ENCODE measurements at regions not wholly inside any gene's neighbourhood (a gene's known extent, or its start where the extent isn't known, plus 50 kb on each side); places are given as distances from the start of the nearest gene placed in this dataset.

DNA sequence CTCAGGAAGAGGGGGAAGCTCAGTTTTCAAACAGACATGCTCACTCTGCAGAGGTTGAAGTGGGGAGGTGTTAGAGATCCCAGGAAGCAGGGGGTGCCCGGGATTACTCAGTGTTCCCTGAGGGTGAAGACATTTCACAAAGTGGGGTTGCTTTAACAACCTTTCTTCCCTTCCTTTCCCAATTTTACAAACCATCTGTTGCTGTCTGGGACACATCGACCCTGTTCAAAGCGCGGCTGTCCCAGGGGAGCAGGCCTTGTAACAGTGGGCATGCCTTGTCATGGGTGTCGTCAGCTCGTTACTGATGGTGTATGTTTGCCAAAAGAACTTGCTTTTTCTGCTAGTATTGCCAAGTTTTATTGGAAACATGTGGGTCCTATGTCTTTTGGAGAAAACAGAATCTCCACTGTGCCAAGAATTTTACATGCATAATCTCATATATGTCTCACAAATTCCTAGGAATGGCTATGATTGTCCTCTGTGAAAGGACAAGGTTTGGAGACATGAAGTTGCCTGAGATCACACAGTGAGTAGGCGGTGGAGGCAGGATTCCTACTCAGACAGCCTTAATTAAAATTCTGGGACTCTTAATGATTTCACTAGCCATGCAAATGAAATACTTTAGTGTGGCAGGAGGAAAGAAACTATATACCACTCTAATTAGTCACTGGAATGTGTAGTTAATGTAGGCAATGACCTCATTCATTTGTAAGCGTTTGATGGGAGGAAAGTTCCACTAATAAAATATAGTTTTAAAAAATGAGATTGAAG is 198.9 kb downstream of the NXNL2 start:
- Histone ChIP-seq H3K4me1 (peaks cover 0 to 5% (median 0%) of the 10 kb centered on the region in 3 donors), H3K9me3 (no peaks in the 10 kb centered on the region), H3K27me3 (no peaks in the 10 kb centered on the region), H3K36me3 (no peaks in the 10 kb centered on the region), H3K4me3 (no peak overlapping the region), H3K27ac (peak overlapping the region in 1 of 4 donors; percentile 24)
- TF ChIP-seq POLR2AphosphoS5 (IDR thresholded peaks at IDR 0.05) (no peak), EP300 (IDR thresholded peaks at IDR 0.05) (no peak), POLR2A (IDR thresholded peaks at IDR 0.05) (no peak)
- TF ChIP-seq, protein P1, sequence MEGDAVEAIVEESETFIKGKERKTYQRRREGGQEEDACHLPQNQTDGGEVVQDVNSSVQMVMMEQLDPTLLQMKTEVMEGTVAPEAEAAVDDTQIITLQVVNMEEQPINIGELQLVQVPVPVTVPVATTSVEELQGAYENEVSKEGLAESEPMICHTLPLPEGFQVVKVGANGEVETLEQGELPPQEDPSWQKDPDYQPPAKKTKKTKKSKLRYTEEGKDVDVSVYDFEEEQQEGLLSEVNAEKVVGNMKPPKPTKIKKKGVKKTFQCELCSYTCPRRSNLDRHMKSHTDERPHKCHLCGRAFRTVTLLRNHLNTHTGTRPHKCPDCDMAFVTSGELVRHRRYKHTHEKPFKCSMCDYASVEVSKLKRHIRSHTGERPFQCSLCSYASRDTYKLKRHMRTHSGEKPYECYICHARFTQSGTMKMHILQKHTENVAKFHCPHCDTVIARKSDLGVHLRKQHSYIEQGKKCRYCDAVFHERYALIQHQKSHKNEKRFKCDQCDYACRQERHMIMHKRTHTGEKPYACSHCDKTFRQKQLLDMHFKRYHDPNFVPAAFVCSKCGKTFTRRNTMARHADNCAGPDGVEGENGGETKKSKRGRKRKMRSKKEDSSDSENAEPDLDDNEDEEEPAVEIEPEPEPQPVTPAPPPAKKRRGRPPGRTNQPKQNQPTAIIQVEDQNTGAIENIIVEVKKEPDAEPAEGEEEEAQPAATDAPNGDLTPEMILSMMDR (IDR thresholded peaks at IDR 0.05), result no peak
- peak; percentile 51 for ATAC-seq
- WGBS, 2 donors (ENCODE audit: low coverage in 1 of 2), result 36 to 58% methylated on average over 4 to 8 of the region's 8 CpGs

DNA sequence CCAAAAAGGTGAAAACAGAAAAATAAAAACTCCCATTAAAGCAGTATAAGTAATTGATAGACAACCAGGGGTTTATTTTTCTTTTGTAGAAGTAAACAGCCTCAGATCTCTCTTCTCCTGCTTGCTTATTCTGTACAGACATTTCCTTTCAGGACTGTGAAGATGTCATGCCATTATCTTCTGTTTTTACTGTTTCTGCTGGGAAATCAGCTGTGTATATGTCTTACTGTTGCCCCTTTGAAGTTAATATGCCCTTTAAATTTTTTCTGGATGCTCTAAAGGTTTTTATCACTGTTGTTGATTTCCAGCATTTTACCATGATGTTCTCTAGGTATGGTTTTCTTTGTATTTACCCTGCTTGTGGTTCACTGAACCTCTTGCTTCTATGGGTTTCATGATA is 199.5 kb downstream of the NXNL2 start:
- Histone ChIP-seq H3K9me3 (no peaks in the 10 kb centered on the region), H3K27me3 (no peaks in the 10 kb centered on the region), H3K27ac (no peak overlapping the region), H3K36me3 (no peaks in the 10 kb centered on the region), H3K4me3 (no peak overlapping the region), H3K4me1 (peaks cover 0 to 5% (median 0%) of the 10 kb centered on the region in 3 donors)
- no peak for TF ChIP-seq EP300 (IDR thresholded peaks at IDR 0.05)
- TF ChIP-seq, protein P1 (IDR thresholded peaks at IDR 0.05), result no peak
- TF ChIP-seq POLR2AphosphoS5 (IDR thresholded peaks at IDR 0.05), result no peak
- TF ChIP-seq POLR2A (IDR thresholded peaks at IDR 0.05), result no peak
- ATAC-seq, result no peak

DNA sequence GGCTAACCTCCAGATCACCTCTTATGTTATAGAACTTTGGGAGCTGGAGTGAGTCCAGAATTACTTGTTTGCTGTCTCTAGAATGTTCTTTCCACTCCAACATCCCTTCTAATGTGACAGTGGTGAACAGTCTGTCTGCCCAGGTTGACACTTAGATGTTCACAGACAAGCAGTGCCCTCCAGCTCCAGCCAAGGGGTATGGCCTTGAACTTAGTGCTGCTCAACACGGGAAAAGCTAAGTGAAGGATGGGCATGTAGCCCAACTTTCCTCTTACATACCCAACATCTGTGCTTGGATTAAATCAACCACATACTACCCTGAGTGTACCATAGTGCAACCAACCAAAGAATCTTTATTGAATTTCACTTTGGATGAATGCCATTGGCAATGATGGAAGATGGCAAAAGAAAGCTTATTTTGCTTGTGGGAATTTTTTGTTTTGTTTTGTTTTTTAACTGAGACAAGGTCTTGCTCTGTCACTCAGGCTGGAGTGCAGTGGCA is 201.2 kb downstream of the NXNL2 start:
- no peaks in the 10 kb centered on the region for H3K9me3 ChIP-seq
- no peaks in the 10 kb centered on the region for H3K27me3 ChIP-seq
- H3K27ac ChIP-seq, result no peak overlapping the region
- H3K4me1 ChIP-seq, result peaks cover 0 to 5% (median 0%) of the 10 kb centered on the region in 3 donors
- 67 to 88% methylated on average over 1 of the region's 1 CpG for WGBS, 2 donors (ENCODE audit: low coverage in 1 of 2)
- TF ChIP-seq, protein P1 (IDR thresholded peaks at IDR 0.05), result no peak
- no peak for TF ChIP-seq POLR2AphosphoS5 (IDR thresholded peaks at IDR 0.05)
- no peak for TF ChIP-seq POLR2A (IDR thresholded peaks at IDR 0.05)
- no peak for TF ChIP-seq EP300 (IDR thresholded peaks at IDR 0.05)
- H3K4me3 ChIP-seq, result no peak overlapping the region
- no peak for ATAC-seq
- no peaks in the 10 kb centered on the region for H3K36me3 ChIP-seq

DNA sequence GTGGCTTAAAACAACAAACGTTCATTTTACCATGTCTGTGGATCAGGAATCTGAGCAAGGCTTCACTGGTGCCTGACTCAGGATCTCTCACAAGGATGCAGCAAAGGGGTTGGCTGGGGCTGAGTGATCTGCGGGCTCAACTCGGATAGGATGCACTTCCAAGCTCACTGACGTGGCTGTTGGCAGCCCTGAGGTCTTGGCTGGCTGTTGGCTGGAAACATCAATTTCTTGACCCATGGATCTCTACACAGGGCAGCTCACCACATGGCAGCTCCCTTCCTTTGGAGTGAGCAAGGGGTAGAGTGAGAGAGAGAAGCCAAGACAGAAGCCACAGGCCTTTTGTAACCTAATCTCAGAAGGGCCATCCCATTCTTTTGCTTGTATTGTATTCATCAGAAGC is 202.1 kb downstream of the NXNL2 start:
- WGBS, 2 donors (ENCODE audit: low coverage in 1 of 2), result 89 to 92% methylated on average over 3 to 4 of the region's 4 CpGs
- TF ChIP-seq, protein P1 (IDR thresholded peaks at IDR 0.05), result no peak
- Histone ChIP-seq H3K27me3 (no peaks in the 10 kb centered on the region), H3K27ac (no peak overlapping the region), H3K36me3 (no peaks in the 10 kb centered on the region), H3K4me1 (peaks cover 0 to 8% (median 0%) of the 10 kb centered on the region in 3 donors), H3K4me3 (no peak overlapping the region), H3K9me3 (no peaks in the 10 kb centered on the region)
- ATAC-seq, result no peak

DNA sequence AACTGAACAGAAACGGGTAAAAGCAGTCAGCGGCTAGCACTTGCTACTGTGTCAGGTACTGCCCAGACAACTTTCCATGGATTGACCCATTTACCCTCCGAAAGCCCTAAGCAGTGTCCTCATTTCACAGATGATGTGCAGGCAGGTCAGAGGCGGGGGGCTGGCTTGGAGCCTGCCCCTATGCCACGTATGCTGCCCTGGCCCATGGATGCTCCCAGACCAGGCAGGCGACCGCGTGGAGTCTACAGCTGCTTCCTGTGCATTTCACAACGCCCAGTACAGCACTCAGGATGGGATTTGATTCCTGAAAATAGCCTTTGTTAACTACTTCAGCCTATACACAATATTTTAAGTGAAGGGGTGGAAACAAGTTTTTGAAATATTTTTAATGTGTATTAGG is 202.9 kb downstream of the NXNL2 start:
- no peaks in the 10 kb centered on the region for H3K9me3 ChIP-seq
- no peak for ATAC-seq
- no peaks in the 10 kb centered on the region for H3K27me3 ChIP-seq
- H3K36me3 ChIP-seq, result no peaks in the 10 kb centered on the region
- peaks cover 0 to 16% (median 7%) of the 10 kb centered on the region in 3 donors for H3K4me1 ChIP-seq
- no peak overlapping the region for H3K27ac ChIP-seq
- TF ChIP-seq POLR2A (IDR thresholded peaks at IDR 0.05) (no peak), EP300 (IDR thresholded peaks at IDR 0.05) (no peak), POLR2AphosphoS5 (IDR thresholded peaks at IDR 0.05) (no peak)
- TF ChIP-seq, protein P1 (IDR thresholded peaks at IDR 0.05), result no peak
- H3K4me3 ChIP-seq, result no peak overlapping the region
- 63 to 94% methylated on average over 5 to 9 of the region's 9 CpGs for WGBS, 2 donors (ENCODE audit: low coverage in 1 of 2)

Data from gastroesophageal sphincter (tissue), 4 donors.